ENCODE measurements at regions not wholly inside any gene's neighbourhood (a gene's known extent, or its start where the extent isn't known, plus 50 kb on each side); places are given as distances from the start of the nearest gene placed in this dataset.

DNA sequence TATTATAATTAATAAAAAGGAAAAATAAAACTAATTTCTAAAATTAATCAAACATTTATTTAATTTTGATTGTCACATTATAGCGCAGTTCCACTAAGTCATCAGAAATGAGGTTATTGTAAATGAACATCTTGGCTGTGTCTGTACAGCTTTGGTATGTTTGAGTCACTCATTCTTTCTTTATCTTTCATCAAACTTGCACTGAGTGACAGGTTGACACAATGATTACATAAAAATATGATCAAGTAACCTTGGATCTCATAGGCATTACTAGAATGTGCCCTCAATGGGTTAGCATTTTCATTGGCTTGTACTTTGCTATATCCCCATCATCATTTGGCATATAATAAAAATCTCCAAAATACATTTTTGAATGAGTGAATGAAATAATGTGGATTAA, 1353.2 kb upstream of the ADGRL2 start:
- TF ChIP-seq SUZ12 (IDR thresholded peaks at IDR 0.05; ENCODE audit: extremely low read depth, insufficient read depth, insufficient read length) (no peak), YY1 (IDR thresholded peaks at IDR 0.05; ENCODE audit: insufficient read depth, insufficient read length) (no peak)
